ENCODE measurements at regions not wholly inside any gene's neighbourhood (a gene's known extent, or its start where the extent isn't known, plus 50 kb on each side); places are given as distances from the start of the nearest gene placed in this dataset.

- H3K36me3 ChIP-seq, result no peaks in the 10 kb centered on the region
- 76 to 78% methylated on average over 1 of the region's 1 CpG for WGBS, 2 donors (ENCODE audit: low coverage in 1 of 2)
- no peaks in the 10 kb centered on the region for H3K9me3 ChIP-seq
- H3K27ac ChIP-seq, result no peak overlapping the region
- H3K4me3 ChIP-seq, result no peak overlapping the region
- no peaks in the 10 kb centered on the region for H3K4me1 ChIP-seq
- intact Hi-C loops (cut with DNase I; ENCODE audit: low total_unique reads), result no loop called here
- TF ChIP-seq EP300 (IDR thresholded peaks at IDR 0.05; ENCODE audit: low read depth) (no peak), CTCF (IDR thresholded peaks at IDR 0.05) (no peak)
- no peaks in the 10 kb centered on the region for H3K27me3 ChIP-seq
- in situ Hi-C loops (cut with MboI; ENCODE audit: low pct_ligation_motif_present in 1 of 4, low pct_unique_long_range_greater_than_20kb in 1 of 4, low sequenced_read_pairs in 3 of 4), result no loop called here
- DNase-seq, result no peak
Measured at GRCh38 chr7:85310301-85310700, 123.4 kb upstream of the SEMA3D start.

GRCh38 chr7:85306115-85306514 is 119.3 kb upstream of the SEMA3D start:
- no peaks in the 10 kb centered on the region for H3K36me3 ChIP-seq
- H3K27me3 ChIP-seq, result no peaks in the 10 kb centered on the region
- intact Hi-C loops (cut with DNase I; ENCODE audit: low total_unique reads), result no loop called here
- no peak for TF ChIP-seq CTCF (IDR thresholded peaks at IDR 0.05)
- no peak for TF ChIP-seq EP300 (IDR thresholded peaks at IDR 0.05; ENCODE audit: low read depth)
- no peak for TF ChIP-seq POLR2AphosphoS5 (IDR thresholded peaks at IDR 0.05)
- no peak for TF ChIP-seq POLR2A (IDR thresholded peaks at IDR 0.05)
- H3K27ac ChIP-seq, result no peak overlapping the region
- WGBS, 2 donors (ENCODE audit: low coverage in 1 of 2), result 61 to 82% methylated on average over 2 of the region's 2 CpGs
- H3K4me3 ChIP-seq, result no peak overlapping the region
- no peak for DNase-seq
- H3K9me3 ChIP-seq, result no peaks in the 10 kb centered on the region
- H3K4me1 ChIP-seq, result no peaks in the 10 kb centered on the region
- in situ Hi-C loops (cut with MboI; ENCODE audit: low pct_ligation_motif_present in 1 of 4, low pct_unique_long_range_greater_than_20kb in 1 of 4, low sequenced_read_pairs in 3 of 4), result no loop called here

GRCh38 chr7:85294176-85294575 is 107.3 kb upstream of the SEMA3D start:
- Histone ChIP-seq H3K27ac (no peak overlapping the region), H3K27me3 (no peaks in the 10 kb centered on the region), H3K4me3 (no peak overlapping the region), H3K36me3 (no peaks in the 10 kb centered on the region), H3K9me3 (no peaks in the 10 kb centered on the region), H3K4me1 (no peaks in the 10 kb centered on the region)
- WGBS, 2 donors (ENCODE audit: low coverage in 1 of 2), result 75 to 79% methylated on average over 3 of the region's 3 CpGs
- TF ChIP-seq EP300 (IDR thresholded peaks at IDR 0.05; ENCODE audit: low read depth), result no peak
- TF ChIP-seq POLR2AphosphoS5 (IDR thresholded peaks at IDR 0.05), result no peak
- TF ChIP-seq CTCF (IDR thresholded peaks at IDR 0.05), result no peak
- TF ChIP-seq POLR2A (IDR thresholded peaks at IDR 0.05), result no peak
- intact Hi-C loops (cut with DNase I; ENCODE audit: low total_unique reads) (no loop called here), in situ Hi-C loops (cut with MboI; ENCODE audit: low pct_ligation_motif_present in 1 of 4, low pct_unique_long_range_greater_than_20kb in 1 of 4, low sequenced_read_pairs in 3 of 4) (no loop called here)
- no peak for DNase-seq

GRCh38 chr7:85292908-85293576 is 106.2 kb upstream of the SEMA3D start:
- in situ Hi-C loops (cut with MboI; ENCODE audit: low pct_ligation_motif_present in 1 of 4, low pct_unique_long_range_greater_than_20kb in 1 of 4, low sequenced_read_pairs in 3 of 4), result no loop called here
- H3K4me3 ChIP-seq, result no peak overlapping the region
- H3K4me1 ChIP-seq, result no peaks in the 10 kb centered on the region
- no peak overlapping the region for H3K27ac ChIP-seq
- H3K27me3 ChIP-seq, result no peaks in the 10 kb centered on the region
- TF ChIP-seq POLR2AphosphoS5 (IDR thresholded peaks at IDR 0.05) (no peak), CTCF (IDR thresholded peaks at IDR 0.05) (no peak), POLR2A (IDR thresholded peaks at IDR 0.05) (no peak), EP300 (IDR thresholded peaks at IDR 0.05; ENCODE audit: low read depth) (no peak)
- no peak for DNase-seq
- no peaks in the 10 kb centered on the region for H3K36me3 ChIP-seq
- intact Hi-C loops (cut with DNase I; ENCODE audit: low total_unique reads), result no loop called here
- H3K9me3 ChIP-seq, result no peaks in the 10 kb centered on the region
